Dedifferentiated amniotic fluid mesenchymal stem cell (primary cell): ENCODE measurements at regions not wholly inside any gene's neighbourhood (a gene's known extent, or its start where the extent isn't known, plus 50 kb on each side); places are given as distances from the start of the nearest gene placed in this dataset.
"Not testable (repeated sequence)": the region's sequence is repeated elsewhere in the genome, so short reads cannot be mapped to it uniquely, and the experiment has no call there.

ENCODE experiments used
- DNase-seq: peaks from one replicate; pipeline ENCODE4 v3.0.0-alpha.2; 2016; ENCODE audit errors: extremely low spot score

DNA sequence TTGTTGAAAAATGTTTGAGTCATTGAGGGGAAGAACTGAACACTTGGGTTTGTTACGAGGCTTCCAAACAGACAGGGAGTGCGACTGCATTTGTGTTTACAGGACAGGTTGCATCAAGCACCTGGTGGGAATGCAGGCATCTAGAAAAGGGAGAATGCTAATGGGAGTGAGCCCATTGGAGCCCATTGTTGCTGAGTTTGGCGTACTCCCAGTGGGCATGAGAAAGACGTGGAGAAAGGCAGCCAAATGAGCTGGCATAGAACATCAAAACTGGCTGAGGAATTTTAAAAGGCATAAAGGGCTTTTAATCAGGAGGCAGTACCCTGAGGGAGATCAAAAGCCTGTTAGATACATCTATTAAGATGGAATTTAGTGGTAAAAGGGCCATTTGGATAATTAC is 171.6 kb upstream of the NPSR1 start:
- DNase-seq = no peak

DNA sequence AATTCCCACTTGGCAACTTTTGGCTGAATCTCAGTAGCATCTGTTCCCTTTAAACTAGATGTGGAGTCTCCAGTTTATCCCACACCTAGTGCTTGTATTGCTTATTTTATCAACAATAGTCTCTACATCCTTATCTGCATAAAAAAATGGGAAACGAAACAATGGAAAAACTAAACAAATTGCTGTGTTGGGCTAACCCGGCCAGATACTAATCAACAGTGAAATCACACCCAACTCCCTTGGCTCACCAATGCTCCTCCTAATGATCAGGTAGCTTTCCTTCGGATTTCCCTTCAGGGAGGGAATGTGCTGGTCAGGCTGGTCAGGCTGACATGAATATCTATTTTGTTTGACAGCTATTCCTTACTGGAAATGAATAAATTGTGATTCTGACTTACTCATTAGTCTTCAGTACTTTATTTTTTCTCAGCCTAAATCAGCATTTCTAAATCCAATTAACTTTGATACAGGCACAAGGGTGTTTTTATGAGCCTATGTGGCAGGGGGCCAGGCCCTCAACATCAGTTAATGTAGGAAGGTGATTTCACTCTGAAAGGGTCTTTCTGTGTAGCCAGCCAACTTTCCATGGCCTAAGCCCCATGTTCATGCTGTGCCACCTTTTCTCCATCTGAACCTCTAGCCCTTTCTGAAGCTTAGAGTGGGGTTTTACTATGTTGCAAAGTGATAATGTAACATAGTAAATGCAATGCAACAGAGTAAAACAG is 170.5 kb upstream of the NPSR1 start:
- no peak for DNase-seq

DNA sequence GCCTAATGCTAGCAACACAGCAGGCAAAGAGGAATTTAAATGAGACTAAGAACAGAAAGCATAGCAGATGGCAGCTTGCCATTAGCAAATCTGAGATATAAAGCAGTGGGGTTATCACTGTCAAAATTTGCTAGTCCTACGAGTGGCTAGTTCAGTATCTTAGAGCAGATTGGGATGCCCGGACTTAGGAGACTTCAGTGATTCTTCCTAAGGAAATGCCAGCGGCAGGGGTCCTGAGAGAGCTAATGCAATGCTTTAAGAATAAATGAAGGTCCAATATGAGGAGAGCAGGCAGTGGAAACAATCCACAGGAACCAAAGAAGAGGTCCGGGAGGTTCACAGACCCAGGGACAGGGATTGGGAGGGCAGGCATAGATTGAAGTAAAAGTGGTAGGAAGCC is 169.3 kb upstream of the NPSR1 start:
- no peak for DNase-seq

DNA sequence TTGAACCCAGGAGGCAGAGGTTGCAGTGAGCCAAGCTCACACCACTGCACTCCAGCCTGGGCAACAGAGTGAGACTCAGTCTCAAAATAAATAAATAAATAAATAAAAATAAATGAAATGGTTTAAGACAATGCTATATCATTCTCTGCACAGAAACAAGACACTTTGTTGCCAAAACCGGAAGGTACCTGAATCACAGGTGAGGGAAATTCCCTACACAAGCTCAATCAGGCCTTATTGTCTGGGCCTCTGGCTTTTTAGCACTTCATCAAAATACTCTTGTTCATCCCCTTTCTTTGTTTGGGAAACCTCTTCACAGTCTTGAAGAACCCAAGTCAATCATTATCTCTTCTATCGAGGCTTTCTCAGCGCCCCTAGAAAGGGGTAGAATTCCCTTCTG is 166.1 kb upstream of the NPSR1 start:
- no peak for DNase-seq

DNA sequence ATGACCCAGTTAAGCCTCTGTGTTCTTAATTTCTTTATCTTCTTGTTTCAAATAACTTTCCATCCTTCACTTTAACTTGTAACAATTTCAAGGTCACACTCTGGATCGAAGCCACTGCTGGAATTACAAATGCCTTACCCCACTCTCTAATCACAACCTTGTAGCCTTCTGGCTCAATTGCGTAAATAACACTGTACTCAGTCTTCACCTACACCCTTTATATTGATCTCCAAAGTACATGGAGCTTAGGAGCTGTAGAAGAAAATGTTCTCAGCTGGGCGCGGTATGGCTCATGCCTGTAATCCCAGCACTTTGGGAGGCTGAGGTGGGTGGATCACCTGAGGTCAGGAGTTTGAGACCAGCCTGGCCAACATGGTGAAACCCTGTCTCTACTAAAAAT is 164.3 kb upstream of the NPSR1 start:
- no peak for DNase-seq

DNA sequence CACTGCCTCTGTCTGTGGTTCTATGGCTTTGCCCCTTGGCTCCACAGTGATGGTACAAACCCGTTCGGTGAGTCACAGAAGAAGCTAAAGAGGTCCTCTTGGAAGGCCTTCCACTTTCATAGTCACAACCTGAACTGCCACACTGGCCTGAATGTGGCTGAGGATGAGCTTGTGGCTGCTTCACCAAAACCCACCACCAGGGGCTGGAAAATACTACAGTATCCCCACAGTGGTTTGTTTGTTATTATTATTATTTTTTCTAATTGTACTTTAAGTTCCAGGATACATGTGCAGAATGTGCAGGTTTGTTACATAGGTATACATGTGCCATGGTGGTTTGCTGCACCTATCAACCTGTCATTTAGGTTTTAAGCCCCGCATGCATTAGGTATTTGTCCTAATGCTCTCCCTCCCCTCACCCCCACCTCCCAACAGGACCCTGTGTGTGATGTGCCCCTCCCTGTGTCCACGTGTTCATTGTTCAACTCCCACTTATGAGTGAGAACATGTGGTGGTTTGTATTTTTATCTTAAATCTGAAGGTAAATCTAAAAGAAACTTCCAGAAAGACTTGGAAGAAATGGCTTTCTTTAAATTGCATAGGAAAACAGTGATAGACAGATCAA is 160.8 kb upstream of the NPSR1 start:
- no peak for DNase-seq

DNA sequence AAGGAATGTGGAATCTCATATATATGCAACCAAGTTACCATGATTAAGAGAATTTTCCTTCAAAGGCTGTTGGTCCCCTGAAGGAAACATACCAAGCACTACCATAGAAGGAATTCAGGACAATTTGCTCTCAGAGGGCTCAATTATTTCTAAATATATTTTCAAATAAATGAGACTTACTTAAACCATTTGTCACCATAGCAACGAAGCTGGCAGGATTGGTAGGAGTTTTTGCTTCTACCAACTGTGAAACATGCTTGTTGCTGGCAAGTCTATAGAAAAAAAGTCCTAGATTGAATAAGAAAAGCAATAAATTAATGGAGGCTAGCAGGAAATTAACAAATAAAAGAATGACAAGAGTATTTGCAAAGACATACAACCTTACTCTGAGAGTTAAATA is 156.9 kb upstream of the NPSR1 start:
- no peak for DNase-seq

DNA sequence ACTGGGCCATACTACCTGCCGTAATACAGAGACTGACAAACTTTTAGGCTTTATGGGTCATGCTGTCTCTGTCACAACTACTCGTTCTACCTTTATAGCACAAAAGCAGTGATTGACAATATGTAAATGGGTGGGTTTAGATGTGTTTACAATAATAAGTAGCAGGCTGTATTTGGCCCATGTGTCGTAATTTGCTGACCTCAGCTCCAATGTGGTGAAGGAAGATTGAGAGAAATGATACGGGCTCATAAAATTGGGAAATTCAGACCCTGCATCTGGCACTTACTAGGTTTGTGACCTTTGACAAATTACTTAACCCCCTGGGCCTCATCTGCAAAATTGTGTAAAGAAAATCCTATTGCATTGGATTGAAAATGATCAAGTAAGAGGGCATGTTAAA is 150.8 kb upstream of the NPSR1 start:
- DNase-seq = no peak

DNA sequence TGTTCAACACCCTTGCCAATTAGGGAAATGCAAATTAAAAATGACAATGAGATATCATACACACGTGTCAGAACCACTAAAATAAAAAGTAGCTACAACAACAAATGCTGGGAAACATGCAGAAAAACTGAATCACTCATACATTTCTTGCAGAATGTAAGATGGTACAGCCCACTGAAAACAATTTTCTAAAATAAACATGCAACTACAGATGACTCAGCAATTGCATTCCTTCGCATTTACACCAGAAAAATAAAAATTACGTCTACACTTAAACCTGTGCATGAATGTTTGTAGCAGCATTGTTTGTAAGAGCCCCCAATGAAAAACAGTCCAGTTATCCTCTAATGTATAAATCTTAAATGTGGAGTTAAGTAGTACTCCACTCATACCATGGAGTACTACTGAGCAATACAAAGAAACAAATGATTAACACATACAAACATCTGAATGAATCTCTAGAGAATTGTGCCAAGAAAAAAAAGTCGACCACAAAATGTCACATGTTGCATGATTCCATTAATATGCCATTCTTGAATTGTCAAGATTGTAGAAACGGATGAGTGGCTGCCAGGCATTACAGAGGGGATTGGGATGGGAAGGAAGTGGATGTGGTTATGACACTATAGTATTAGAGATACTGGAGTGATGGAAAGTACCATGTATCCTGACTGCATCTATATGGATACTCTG is 134.6 kb upstream of the NPSR1 start:
- no peak for DNase-seq

DNA sequence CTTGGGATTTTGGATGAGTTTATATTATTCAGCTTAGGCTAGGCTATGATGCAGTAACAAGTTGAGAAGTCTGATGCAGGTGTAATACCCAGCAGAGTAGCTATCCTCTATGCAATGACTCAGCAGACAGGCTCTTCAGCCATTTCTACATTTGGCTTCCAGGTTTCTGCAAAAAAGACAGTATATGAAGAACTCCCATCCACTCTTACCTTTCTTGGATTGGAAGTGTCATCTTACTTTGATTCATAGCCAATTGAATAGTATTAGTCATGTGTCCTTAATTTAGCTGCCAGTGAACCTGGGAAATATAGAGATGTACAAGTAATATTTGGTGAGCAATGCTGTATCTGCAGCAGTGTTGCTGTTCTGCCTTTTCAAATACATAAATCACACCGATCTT is 127.8 kb upstream of the NPSR1 start:
- no peak for DNase-seq

DNA sequence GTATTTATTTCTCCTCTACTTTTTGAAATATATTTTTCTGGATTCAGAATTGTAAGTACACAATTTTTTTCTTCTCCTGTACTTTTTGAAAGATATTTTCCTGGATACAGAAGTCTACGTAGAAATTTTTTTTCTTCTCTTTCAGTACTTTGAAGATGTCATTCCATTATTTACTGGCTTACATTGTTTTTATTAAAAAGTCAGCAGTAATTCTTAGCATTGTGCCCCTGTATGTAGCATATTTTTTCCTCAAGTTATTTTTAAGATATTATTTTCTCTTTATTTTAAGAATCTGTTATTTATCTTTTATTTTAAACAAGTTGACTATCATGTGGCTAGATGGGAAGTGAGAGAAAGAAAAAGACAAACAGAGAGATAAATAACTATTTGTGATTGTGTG is 119.0 kb upstream of the NPSR1 start:
- no peak for DNase-seq

DNA sequence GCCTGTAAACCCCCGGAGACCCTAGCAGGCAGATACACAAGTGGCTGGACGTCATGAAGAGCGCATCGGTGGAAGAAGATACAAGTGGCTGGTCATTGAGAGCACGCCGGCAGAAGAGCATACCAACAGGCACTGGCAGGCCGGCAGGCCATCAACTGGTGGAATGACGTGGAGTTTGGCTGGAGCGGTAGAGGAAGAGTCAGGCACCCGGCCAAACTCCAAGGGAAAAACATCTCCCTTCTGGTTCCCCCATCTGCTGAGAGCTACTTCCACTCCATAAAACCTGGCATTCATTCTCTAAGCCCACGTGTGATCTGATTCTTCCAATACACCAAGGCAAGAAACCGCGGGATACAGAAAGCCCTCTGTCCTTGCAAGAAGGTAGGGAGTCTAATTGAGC is 113.4 kb upstream of the NPSR1 start:
- DNase-seq = no peak

DNA sequence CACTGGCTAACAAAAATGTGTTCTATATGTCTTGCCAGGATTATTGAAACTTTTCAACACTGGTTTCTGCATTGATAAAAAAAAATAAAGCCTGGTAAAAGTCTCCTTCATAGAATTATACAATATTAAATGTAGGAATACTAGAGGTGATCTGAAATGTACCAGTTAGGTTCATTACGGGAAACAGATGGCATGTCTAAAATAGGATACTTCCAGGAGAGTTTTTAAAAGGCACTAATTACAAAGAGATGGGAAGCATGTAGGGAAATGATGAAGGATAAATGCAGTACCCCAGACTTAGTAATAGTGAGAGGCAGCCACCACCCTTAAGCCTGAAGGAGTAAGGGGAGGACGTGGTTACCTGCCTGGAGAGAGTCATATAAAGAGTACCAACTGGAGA is 107.0 kb upstream of the NPSR1 start:
- DNase-seq = no peak

DNA sequence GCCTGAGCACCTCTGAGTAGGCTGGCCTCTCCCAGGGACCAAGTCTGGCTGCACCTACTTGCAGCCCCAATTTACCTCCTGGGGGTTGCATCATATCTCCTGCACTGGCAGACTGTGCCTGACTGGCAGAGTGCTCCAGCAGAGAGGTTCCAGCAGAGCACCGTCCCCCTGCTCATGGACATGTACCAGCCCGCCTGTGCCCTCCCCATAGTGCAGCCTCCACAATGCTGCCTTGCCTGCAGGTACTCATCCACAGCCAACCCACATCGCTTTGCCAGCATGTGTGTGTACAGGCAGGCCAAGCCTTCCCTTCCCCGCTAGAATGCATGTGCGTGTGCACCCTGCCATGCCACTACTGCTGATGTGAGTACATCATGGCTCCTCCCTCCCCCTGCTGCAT is 105.5 kb upstream of the NPSR1 start:
- DNase-seq = no peak

DNA sequence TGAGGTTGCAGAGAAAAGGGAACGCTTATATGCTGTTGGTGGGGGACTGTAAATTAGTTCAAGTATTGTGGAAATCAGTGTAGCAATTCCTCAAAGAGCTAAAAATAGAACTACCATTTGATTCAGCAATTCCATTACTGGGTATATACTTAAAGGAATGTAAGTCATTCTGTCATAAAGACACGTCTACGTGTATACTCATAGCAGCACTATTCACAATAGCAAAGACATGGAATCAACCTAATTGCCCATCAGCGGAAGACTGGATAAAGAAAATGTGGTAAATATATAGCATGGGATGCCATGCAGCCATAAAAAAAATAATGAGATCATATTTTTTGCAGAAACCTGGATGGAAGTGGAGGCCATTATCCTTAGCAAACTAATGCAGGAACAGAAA is 100.0 kb upstream of the NPSR1 start:
- no peak for DNase-seq

DNA sequence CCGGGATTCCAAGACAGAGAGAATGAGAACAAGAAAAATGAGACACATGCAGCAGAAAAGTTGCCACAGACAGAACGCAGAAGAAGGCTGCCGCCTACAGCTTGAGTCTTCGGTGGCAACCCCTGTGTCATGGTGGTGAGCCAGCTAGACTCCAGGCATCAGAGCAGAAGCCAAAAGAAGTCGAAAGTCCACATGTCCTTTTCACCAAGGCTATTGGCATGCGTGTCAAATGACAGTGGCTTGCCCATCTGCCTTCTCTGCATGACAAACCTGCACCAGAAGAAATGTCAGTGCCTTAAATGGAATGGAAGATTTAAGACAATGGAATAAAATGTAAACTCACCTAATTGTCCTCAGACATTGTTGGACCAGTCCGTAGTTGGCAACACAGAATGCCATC is 93.9 kb upstream of the NPSR1 start:
- no peak for DNase-seq

DNA sequence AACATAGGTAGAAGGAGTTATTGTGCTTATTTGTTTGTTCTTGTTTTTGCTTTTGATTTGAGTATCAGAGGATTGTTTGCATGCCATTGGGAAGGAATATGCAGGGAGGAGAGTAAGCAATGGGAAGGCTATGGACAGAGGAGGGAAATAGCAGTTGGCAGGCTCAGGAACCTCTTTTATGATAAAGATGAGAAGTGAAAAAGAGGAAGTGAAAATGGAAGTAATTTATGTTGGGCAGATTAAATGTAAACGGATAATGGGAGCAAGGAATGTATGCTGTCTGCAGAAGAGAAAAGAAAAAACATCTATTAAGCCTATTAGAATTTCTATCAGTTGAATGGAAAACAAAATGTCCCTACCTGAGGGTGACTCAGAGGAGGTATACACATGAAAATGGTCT is 90.1 kb upstream of the NPSR1 start:
- DNase-seq = no peak

DNA sequence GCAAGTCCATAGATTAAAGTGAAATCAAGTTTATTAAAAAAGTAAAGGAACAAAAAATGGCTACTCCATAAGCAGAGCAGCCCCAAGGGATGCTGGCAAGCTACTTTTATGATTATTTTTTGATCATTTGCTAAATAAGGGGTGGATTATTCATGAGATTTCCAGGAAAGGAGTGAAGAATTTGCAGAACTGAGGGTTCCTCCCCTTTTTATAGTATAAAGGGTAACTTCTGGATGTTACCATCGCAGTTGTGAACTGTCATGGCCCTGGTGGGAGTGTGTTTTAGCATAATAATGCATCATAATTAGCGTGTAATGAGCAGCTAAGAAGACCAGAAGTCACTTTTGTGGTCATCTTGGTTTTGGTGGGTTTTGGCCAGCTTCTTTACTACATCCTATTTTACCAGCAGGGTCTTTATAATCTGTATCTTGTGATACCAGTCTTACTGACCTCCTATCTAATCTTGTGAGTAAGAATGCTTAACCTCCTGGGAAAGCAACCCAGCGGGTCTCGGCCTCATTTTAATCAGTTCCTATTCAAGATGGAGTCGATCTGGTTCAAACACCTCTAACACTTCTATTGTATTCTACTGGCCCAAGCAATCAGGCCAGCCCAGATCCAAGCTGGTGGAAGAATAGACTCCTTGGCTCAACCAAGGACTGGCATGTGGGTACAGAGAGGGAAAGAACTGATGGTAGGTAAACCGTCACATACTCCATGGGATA is 87.9 kb upstream of the NPSR1 start:
- no peak for DNase-seq

DNA sequence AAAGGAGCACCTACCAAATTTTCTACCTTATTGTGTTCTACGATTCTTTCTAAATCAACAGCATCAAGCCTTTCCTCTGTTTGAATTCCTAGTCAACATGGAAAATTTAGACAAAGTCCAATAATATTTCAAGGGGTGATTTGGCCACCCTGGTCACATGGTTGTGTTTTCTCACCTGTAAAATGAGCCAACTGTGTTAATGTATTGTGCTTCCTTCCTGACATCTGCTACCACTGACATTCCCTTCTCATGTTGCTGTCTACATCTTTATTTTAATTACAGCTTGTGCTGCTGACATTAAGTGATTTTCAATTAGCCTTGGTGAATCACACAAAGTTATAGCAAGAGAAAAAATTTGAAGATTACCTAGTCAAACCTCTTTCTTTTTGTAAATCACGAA is 83.0 kb upstream of the NPSR1 start:
- DNase-seq = no peak

DNA sequence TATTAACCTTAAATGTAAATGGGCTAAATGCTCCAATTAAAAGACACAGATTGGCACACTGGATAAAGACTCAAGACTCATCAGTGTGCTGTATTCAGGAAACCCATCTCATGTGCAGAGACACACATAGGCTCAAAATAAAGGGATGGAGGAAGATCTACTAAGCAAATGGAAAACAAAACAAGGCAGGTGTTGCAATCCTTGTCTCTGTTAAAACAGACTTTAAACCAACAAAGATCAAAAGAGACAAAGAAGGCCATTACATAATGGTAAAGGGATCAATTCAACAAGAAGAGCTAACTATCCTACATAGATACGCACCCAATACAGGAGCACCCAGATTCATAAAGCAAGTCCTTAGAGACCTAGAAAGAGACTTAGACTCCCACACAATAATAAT is 80.1 kb upstream of the NPSR1 start:
- DNase-seq = not testable (repeated sequence)

DNA sequence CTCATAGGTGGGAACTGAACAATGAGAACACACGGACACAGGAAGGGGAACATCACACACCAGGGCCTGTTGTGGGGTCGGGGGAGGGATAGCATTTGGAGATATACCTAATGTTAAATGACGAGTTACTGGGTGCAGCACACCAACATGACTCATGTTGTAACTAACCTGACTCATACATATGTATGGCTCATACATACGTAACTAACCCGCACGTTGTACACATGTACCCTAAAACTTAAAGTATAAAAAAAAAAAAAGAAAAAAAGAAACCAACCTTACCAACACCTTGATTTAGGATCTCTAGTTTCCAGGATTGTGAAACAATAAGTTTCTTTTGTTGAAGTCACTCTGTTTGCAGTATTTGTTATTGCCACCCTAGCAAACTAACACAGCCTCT is 76.3 kb upstream of the NPSR1 start:
- DNase-seq = not testable (repeated sequence)

DNA sequence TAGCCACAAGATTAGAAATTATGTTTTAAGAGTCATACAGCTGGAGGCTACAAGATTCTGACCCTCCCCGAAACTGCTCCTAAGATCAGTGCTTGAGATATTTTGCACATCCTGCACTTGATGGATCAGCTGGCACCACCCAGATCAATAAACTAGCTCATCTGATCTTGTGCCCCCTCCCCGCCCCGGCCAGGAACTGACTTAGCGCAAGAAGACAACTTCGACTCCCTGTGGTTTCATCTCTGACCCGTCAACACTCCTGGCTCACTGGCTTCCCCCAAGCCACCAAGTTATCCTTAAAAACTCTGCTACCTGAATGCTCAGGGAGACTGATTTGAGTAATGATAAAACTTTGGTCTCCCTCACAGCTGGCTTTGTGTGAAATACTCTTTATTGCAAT is 73.5 kb upstream of the NPSR1 start:
- DNase-seq = no peak

DNA sequence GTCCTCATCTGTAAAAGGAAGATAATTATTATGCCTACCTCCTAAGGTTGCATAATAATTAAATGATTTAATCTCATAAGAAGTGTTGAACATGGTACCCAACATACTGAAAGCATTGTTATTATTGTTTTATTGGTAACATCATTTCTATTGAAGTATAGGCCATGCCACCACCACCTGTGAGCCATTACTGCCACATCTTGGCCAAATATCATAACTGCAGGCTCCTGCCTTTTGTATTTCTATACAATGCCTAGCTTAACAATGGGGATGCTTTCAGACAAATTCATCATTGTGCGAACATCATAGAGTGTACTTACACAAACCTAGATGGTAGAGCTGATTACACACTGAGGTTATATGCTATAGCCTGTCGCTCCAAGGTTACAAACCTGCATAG is 61.1 kb upstream of the NPSR1 start:
- no peak for DNase-seq
